CD14-positive monocyte (primary cell): ENCODE measurements at regions not wholly inside any gene's neighbourhood (a gene's known extent, or its start where the extent isn't known, plus 50 kb on each side); places are given as distances from the start of the nearest gene placed in this dataset.

Experiments
- DNase-seq, 3 donors: peaks; one replicate each; pipeline ENCODE4 v3.0.0-alpha.2; 2011 to 2022
- H2AFZ ChIP-seq: 2 replicates; pipeline ENCODE4 v1.6.0; 2012; ENCODE audit warnings: mild to moderate bottlenecking, low read depth, low read length, inconsistent platforms; ENCODE audit not compliant: insufficient read depth, poor library complexity, severe bottlenecking
- H3K27ac ChIP-seq, 2 donors: 1 replicate in 1 of 2; 2 replicates in 1 of 2; pipeline ENCODE4 v1.5.1; 2012 to 2013; ENCODE audit warnings: low read length in 2 of 2, control low read depth in 1 of 2, inconsistent platforms in 1 of 2, low read depth in 1 of 2, mild to moderate bottlenecking in 1 of 2
- H3K27me3 ChIP-seq, 2 donors: one replicate each; pipeline versions ENCODE4 v1.6.0 to v1.6.1; 2011 to 2013; ENCODE audit warnings: low read length in 2 of 2; ENCODE audit not compliant: control insufficient read depth in 2 of 2, insufficient read depth in 2 of 2
- H3K36me3 ChIP-seq, 2 donors: replicated peaks in 1 of 2; 1 replicate in 1 of 2; 2 replicates in 1 of 2; pipeline versions ENCODE4 v1.5.1 to v1.6.1; 2012 to 2013; ENCODE audit warnings: low read length in 2 of 2, control low read depth in 1 of 2, inconsistent platforms in 1 of 2, mild to moderate bottlenecking in 1 of 2; ENCODE audit not compliant: insufficient read depth in 2 of 2, control insufficient read depth in 1 of 2
- H3K4me1 ChIP-seq, 2 donors: 1 replicate in 1 of 2; 2 replicates in 1 of 2; pipeline versions ENCODE4 v1.5.1 to v1.6.1; 2012 to 2013; ENCODE audit warnings: low read length in 2 of 2, control low read depth in 1 of 2, inconsistent platforms in 1 of 2, mild to moderate bottlenecking in 1 of 2, moderate library complexity in 1 of 2; ENCODE audit not compliant: insufficient read depth in 2 of 2, control insufficient read depth in 1 of 2
- H3K4me2 ChIP-seq: replicated peaks from 2 replicates; pipeline ENCODE3; 2012; ENCODE audit warnings: low read length, moderate library complexity, mild to moderate bottlenecking; ENCODE audit not compliant: poor library complexity, severe bottlenecking; ENCODE audit errors: extremely low read depth
- H3K4me3 ChIP-seq, 3 experiments: fragments of 200-600 bp in 1 of 3; sonication (generic) in 1 of 3; replicated peaks in 1 of 3; 1 replicate in 2 of 3; 2 replicates in 1 of 3; pipeline ENCODE4 v1.5.1; 2011 to 2013; ENCODE audit warnings: low read length in 3 of 3, mild to moderate bottlenecking in 3 of 3, control low read depth in 2 of 3, low read depth in 2 of 3, inconsistent platforms in 1 of 3, moderate library complexity in 1 of 3
- H3K79me2 ChIP-seq: 2 replicates; pipeline ENCODE4 v1.6.0; 2012; ENCODE audit warnings: mild to moderate bottlenecking, control low read depth, inconsistent platforms, low read length, moderate library complexity; ENCODE audit not compliant: insufficient read depth
- H3K9ac ChIP-seq: 2 replicates; pipeline ENCODE4 v1.6.0; 2017; ENCODE audit warnings: low read length, mild to moderate bottlenecking; ENCODE audit not compliant: insufficient read depth, poor library complexity, severe bottlenecking
- H3K9me3 ChIP-seq, 2 donors: replicated peaks in 1 of 2; 1 replicate in 1 of 2; 2 replicates in 1 of 2; pipeline versions ENCODE4 v1.5.1 to v1.6.1; 2012 to 2013; ENCODE audit warnings: low read length in 2 of 2, control low read depth in 1 of 2; ENCODE audit not compliant: control insufficient read depth in 1 of 2, insufficient read depth in 1 of 2
- H4K20me1 ChIP-seq: 2 replicates; pipeline ENCODE4 v1.6.0; 2012; ENCODE audit warnings: mild to moderate bottlenecking, low read length, control low read depth, moderate library complexity; ENCODE audit not compliant: insufficient read depth
- H3K27ac Mint-ChIP-seq, 7 donors: one replicate each; pipeline ENCODE4 v1.8.0; 2020; ENCODE audit warnings: mild to moderate bottlenecking in 7 of 7, mixed read lengths in 7 of 7, moderate library complexity in 6 of 7, inconsistent platforms in 2 of 7
- H3K27me3 Mint-ChIP-seq, 3 donors: one replicate each; pipeline ENCODE4 v1.8.0; 2021 to 2022; ENCODE audit warnings: low read depth in 3 of 3, mild to moderate bottlenecking in 3 of 3, mixed read lengths in 3 of 3, moderate library complexity in 3 of 3, inconsistent platforms in 1 of 3
- H3K36me3 Mint-ChIP-seq, 2 donors: one replicate each; pipeline ENCODE4 v1.8.0; 2020; ENCODE audit warnings: mixed read lengths in 2 of 2, inconsistent platforms in 1 of 2, mild to moderate bottlenecking in 1 of 2
- H3K4me1 Mint-ChIP-seq: one replicate; pipeline ENCODE4 v1.8.0; 2020; ENCODE audit warnings: mild to moderate bottlenecking, mixed read lengths
- H3K4me3 Mint-ChIP-seq, 2 donors: one replicate each; pipeline ENCODE4 v1.8.0; 2020; ENCODE audit warnings: mild to moderate bottlenecking in 2 of 2, mixed read lengths in 2 of 2, moderate library complexity in 1 of 2
- H3K9me3 Mint-ChIP-seq, 7 donors: one replicate each; pipeline ENCODE4 v1.8.0; 2020 to 2022; ENCODE audit warnings: mixed read lengths in 7 of 7, mild to moderate bottlenecking in 6 of 7, moderate library complexity in 6 of 7, inconsistent platforms in 2 of 7
- WGBS: methylation state at CpG from one replicate; pipeline ENCODE4 v1.1.5; 2013; ENCODE audit warnings: missing lambda C conversion rate; ENCODE audit not compliant: insufficient coverage; 5-methylcytosine and 5-hydroxymethylcytosine counted together
- intact Hi-C, 2 donors: fragments of 100-400 bp; cut with micrococcal nuclease; formaldehyde crosslinking; loops; one replicate each; pipeline versions ENCODE4 v1.15.0 to v1.15.1; 2023
- TF ChIP-seq, protein P1 (sequence below): fragments of 200-600 bp; IDR thresholded peaks from one replicate; pipeline ENCODE4 v1.8.0; 2022; ENCODE audit warnings: antibody characterized with exemption, mild to moderate bottlenecking

DNA sequence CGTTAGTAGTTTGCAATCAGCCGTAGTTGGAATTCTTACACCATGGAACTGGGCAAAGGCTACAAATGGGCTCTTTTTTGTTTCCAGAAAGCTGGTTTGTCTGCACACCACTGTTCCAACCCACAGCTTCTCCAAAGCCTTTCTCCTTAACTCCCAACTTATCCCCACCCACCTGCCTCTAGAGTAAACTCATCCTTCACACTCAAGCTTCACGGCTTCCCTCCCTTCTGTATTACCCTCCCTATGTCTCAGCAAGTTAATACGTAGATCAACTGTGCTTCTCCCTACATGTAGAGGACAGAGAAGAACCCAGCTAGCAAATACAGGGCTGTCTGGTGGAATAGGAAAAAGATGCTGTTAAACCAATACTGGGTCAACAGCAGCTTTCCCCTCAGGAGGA, 363.0 kb upstream of the IL12A start:
- no peaks in the 10 kb centered on the region for H3K36me3 Mint-ChIP-seq
- peaks cover 3% of the 10 kb centered on the region in 3 donors for H3K27me3 Mint-ChIP-seq
- Histone ChIP-seq H3K27ac (no peak overlapping the region), H3K4me3 (no peak overlapping the region), H3K27me3 (no peaks in the 10 kb centered on the region), H3K9ac (no peak overlapping the region), H3K79me2 (no peaks in the 10 kb centered on the region), H3K4me2 (no peak overlapping the region), H3K9me3 (no peaks in the 10 kb centered on the region), H2AFZ (no peak overlapping the region), H3K36me3 (no peaks in the 10 kb centered on the region), H3K4me1 (no peaks in the 10 kb centered on the region), H4K20me1 (no peaks in the 10 kb centered on the region)
- no peak for DNase-seq
- no peak overlapping the region for H3K27ac Mint-ChIP-seq
- TF ChIP-seq, protein P1, sequence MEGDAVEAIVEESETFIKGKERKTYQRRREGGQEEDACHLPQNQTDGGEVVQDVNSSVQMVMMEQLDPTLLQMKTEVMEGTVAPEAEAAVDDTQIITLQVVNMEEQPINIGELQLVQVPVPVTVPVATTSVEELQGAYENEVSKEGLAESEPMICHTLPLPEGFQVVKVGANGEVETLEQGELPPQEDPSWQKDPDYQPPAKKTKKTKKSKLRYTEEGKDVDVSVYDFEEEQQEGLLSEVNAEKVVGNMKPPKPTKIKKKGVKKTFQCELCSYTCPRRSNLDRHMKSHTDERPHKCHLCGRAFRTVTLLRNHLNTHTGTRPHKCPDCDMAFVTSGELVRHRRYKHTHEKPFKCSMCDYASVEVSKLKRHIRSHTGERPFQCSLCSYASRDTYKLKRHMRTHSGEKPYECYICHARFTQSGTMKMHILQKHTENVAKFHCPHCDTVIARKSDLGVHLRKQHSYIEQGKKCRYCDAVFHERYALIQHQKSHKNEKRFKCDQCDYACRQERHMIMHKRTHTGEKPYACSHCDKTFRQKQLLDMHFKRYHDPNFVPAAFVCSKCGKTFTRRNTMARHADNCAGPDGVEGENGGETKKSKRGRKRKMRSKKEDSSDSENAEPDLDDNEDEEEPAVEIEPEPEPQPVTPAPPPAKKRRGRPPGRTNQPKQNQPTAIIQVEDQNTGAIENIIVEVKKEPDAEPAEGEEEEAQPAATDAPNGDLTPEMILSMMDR = no peak
- intact Hi-C loops = no loop called here
- WGBS = 95% methylated on average over 2 of the region's 4 CpGs
- H3K4me1 Mint-ChIP-seq = no peaks in the 10 kb centered on the region
- H3K9me3 Mint-ChIP-seq = peaks cover 0 to 2% (median 0%) of the 10 kb centered on the region in 7 donors
- no peak overlapping the region for H3K4me3 Mint-ChIP-seq

DNA sequence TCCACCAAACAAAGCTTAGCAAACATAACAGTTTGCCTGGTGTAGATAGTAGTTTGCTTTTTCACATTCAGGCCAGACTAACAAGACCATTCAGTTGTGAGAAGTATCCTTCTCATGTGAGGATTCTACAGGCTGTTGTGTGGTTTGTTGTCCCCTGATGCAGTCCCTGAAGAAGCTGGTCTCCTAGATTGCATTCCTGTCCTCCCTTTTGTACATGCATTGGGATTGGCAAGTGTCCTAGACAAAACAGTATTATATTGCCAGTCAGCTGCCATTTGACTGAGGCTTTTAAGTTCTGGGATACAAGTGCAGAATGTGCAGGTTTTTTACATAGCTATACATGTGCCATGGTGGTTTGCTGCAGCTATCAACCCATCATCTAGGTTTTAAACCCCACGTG, 362.0 kb upstream of the IL12A start:
- Mint-ChIP-seq H3K4me1 (no peaks in the 10 kb centered on the region), H3K4me3 (no peak overlapping the region), H3K36me3 (no peaks in the 10 kb centered on the region), H3K27ac (no peak overlapping the region), H3K27me3 (peaks cover 1 to 3% (median 3%) of the 10 kb centered on the region in 3 donors), H3K9me3 (peaks cover 0 to 2% (median 0%) of the 10 kb centered on the region in 7 donors)
- Histone ChIP-seq H3K9ac (no peak overlapping the region), H3K36me3 (no peaks in the 10 kb centered on the region), H3K4me3 (no peak overlapping the region), H3K79me2 (no peaks in the 10 kb centered on the region), H3K27me3 (no peaks in the 10 kb centered on the region), H3K4me2 (no peak overlapping the region), H3K9me3 (no peaks in the 10 kb centered on the region), H2AFZ (no peak overlapping the region), H3K27ac (no peak overlapping the region), H3K4me1 (no peaks in the 10 kb centered on the region), H4K20me1 (no peaks in the 10 kb centered on the region)
- TF ChIP-seq, protein P1 = no peak
- WGBS = no CpG with 5 or more reads among the region's 1 CpG
- no peak for DNase-seq
- intact Hi-C loops = no loop called here
